ENCODE measurements at regions not wholly inside any gene's neighbourhood (a gene's known extent, or its start where the extent isn't known, plus 50 kb on each side); places are given as distances from the start of the nearest gene placed in this dataset.

- no peak for DNase-seq
These were observed 60.1 kb upstream of the ZC3H12C start for GRCh38 chr11:110032957-110033570.

GRCh38 chr11:110034806-110035205 lies 58.4 kb upstream of the ZC3H12C start:
- DNase-seq, result no peak

- no peak for DNase-seq
These were observed 57.8 kb upstream of the ZC3H12C start for GRCh38 chr11:110035357-110035756.

- no peak for DNase-seq
These were observed 55.0 kb upstream of the ZC3H12C start for GRCh38 chr11:110038201-110038600.

Measured in stimulated activated CD4-positive, alpha-beta T cell treated with anti-CD3 and anti-CD28 coated beads, Interleukin-2, amount 100 ng/mL, for 24 hours (primary cell).